ENCODE measurements at regions not wholly inside any gene's neighbourhood (a gene's known extent, or its start where the extent isn't known, plus 50 kb on each side); places are given as distances from the start of the nearest gene placed in this dataset.

DNA sequence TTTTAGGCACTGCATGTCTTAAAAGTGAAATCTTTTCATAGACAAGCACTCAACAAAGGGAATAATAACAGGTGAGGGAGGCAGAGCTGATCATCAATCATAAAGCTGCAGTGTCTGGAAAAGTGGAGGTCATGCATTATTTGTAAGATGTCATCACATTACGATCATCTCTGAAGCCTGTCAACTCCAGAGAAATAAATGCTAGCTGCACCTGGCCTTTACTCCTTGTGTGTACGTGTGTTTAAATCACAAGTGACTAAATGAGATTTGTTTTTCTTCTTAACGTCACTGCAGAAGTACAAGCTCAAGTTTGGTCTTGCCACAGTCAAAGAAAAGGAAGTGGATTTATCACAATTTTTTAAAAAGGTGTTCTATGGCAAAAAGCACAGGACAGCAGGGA lies 275.5 kb upstream of the SGK1 start:
- Histone ChIP-seq H3K27ac (no peak overlapping the region), H3K27me3 (no peaks in the 10 kb centered on the region), H3K4me1 (no peaks in the 10 kb centered on the region), H3K36me3 (no peaks in the 10 kb centered on the region), H3K4me3 (no peak overlapping the region), H3K9me3 (no peaks in the 10 kb centered on the region)
- TF ChIP-seq POLR2A (IDR thresholded peaks at IDR 0.05): no peak
- TF ChIP-seq, protein P1, sequence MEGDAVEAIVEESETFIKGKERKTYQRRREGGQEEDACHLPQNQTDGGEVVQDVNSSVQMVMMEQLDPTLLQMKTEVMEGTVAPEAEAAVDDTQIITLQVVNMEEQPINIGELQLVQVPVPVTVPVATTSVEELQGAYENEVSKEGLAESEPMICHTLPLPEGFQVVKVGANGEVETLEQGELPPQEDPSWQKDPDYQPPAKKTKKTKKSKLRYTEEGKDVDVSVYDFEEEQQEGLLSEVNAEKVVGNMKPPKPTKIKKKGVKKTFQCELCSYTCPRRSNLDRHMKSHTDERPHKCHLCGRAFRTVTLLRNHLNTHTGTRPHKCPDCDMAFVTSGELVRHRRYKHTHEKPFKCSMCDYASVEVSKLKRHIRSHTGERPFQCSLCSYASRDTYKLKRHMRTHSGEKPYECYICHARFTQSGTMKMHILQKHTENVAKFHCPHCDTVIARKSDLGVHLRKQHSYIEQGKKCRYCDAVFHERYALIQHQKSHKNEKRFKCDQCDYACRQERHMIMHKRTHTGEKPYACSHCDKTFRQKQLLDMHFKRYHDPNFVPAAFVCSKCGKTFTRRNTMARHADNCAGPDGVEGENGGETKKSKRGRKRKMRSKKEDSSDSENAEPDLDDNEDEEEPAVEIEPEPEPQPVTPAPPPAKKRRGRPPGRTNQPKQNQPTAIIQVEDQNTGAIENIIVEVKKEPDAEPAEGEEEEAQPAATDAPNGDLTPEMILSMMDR (IDR thresholded peaks at IDR 0.05): no peak
- DNase-seq: no peak

DNA sequence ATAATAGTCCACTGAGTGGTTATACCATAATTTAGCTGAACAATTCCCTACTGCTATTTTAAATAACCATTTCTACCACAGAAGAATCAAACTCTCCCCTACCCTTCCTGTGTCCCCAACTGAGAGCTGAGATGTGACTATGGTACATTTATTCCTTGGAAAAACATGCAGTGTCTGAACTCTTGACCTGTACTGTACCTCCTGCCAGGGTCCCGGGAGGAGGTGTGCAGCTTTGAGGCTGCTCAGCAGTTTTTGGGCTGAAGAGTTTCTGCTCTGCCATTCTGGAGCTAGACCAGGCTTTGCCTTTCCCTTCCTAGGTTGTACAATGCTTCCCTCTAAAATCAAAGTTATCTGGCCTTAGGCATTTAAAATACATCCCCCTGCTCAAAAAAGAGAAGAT lies 275.1 kb upstream of the SGK1 start:
- Histone ChIP-seq H3K9me3 (no peaks in the 10 kb centered on the region), H3K27ac (no peak overlapping the region), H3K4me3 (no peak overlapping the region), H3K36me3 (no peaks in the 10 kb centered on the region), H3K27me3 (no peaks in the 10 kb centered on the region), H3K4me1 (no peaks in the 10 kb centered on the region)
- no peak for DNase-seq
- TF ChIP-seq POLR2A (IDR thresholded peaks at IDR 0.05): no peak
- TF ChIP-seq, protein P1 (IDR thresholded peaks at IDR 0.05): no peak

GRCh38 chr6:134590449-134590848 lies 272.5 kb upstream of the SGK1 start:
- Histone ChIP-seq H3K4me1 (no peaks in the 10 kb centered on the region), H3K27ac (no peak overlapping the region), H3K4me3 (no peak overlapping the region), H3K9me3 (no peaks in the 10 kb centered on the region), H3K36me3 (no peaks in the 10 kb centered on the region), H3K27me3 (no peaks in the 10 kb centered on the region)
- no peak for DNase-seq
- no peak for TF ChIP-seq POLR2A (IDR thresholded peaks at IDR 0.05)
- TF ChIP-seq, protein P1 (IDR thresholded peaks at IDR 0.05): no peak

- Histone ChIP-seq H3K27me3 (no peaks in the 10 kb centered on the region), H3K27ac (no peak overlapping the region), H3K4me3 (no peak overlapping the region), H3K4me1 (no peaks in the 10 kb centered on the region), H3K36me3 (no peaks in the 10 kb centered on the region), H3K9me3 (no peaks in the 10 kb centered on the region)
- no peak for DNase-seq
- no peak for TF ChIP-seq POLR2A (IDR thresholded peaks at IDR 0.05)
- TF ChIP-seq, protein P1 (IDR thresholded peaks at IDR 0.05): no peak
These were observed 272.1 kb upstream of the SGK1 start for GRCh38 chr6:134590004-134590403.

DNA sequence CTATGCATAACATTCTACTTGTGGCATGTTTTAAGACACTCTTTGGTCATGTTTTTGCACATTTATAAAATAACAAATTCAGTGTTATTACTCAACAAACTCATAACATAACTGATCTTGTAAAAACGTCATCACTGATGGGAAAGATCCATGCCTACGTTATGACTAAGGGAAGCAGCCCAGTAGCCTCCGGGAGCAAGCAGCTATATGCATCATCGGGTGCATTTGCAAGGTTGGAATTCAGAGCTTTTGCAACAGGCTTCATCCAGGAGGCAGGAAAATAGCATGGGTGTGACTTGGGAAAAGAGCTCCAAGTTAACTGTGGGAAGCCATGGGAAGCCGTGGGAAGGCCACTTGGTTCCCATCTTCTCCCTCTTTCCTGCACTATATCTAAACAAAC lies 271.6 kb upstream of the SGK1 start:
- H3K9me3 ChIP-seq: no peaks in the 10 kb centered on the region
- no peak overlapping the region for H3K27ac ChIP-seq
- no peak overlapping the region for H3K4me3 ChIP-seq
- TF ChIP-seq, protein P1 (IDR thresholded peaks at IDR 0.05): no peak
- no peak for TF ChIP-seq POLR2A (IDR thresholded peaks at IDR 0.05)
- DNase-seq: no peak
- H3K4me1 ChIP-seq: no peaks in the 10 kb centered on the region
- no peaks in the 10 kb centered on the region for H3K36me3 ChIP-seq
- no peaks in the 10 kb centered on the region for H3K27me3 ChIP-seq

- Histone ChIP-seq H3K27ac (no peak overlapping the region), H3K27me3 (no peaks in the 10 kb centered on the region), H3K4me1 (no peaks in the 10 kb centered on the region), H3K4me3 (no peak overlapping the region), H3K36me3 (no peaks in the 10 kb centered on the region), H3K9me3 (no peaks in the 10 kb centered on the region)
- no peak for TF ChIP-seq POLR2A (IDR thresholded peaks at IDR 0.05)
- TF ChIP-seq, protein P1 (IDR thresholded peaks at IDR 0.05): no peak
- DNase-seq: no peak
These were observed 270.4 kb upstream of the SGK1 start for GRCh38 chr6:134588267-134588666.

All from Peyer's patch (tissue), 4 donors.